Breast epithelium (tissue), 4 donors: ENCODE measurements at regions not wholly inside any gene's neighbourhood (a gene's known extent, or its start where the extent isn't known, plus 50 kb on each side); places are given as distances from the start of the nearest gene placed in this dataset.

Experiments used
- DNase-seq, 2 donors: peaks; one replicate each; pipeline ENCODE4 v3.0.0-alpha.2; 2019; ENCODE audit warnings: low spot score in 2 of 2
- H3K27ac ChIP-seq, 2 donors: fragments of 200-600 bp; sonication (generic) in 1 of 2; one replicate each; pipeline ENCODE4 v1.5.1; 2016 to 2019; ENCODE audit warnings: mild to moderate bottlenecking in 1 of 2
- H3K27me3 ChIP-seq, 2 donors: fragments of 200-600 bp; sonication (generic) in 1 of 2; one replicate each; pipeline versions ENCODE4 v1.5.1 to v1.6.0; 2017 to 2019; ENCODE audit warnings: control low read depth in 1 of 2, mild to moderate bottlenecking in 1 of 2
- H3K36me3 ChIP-seq: fragments of 200-600 bp; one replicate; pipeline ENCODE4 v1.5.1; 2019
- H3K4me1 ChIP-seq, 2 donors: fragments of 200-600 bp; sonication (generic); one replicate each; pipeline ENCODE4 v1.5.1; 2016 to 2019; ENCODE audit warnings: control low read depth in 1 of 2
- H3K4me3 ChIP-seq, 3 donors: fragments of 200-600 bp; sonication (generic); 1 replicate in 2 of 3; 2 replicates in 1 of 3; pipeline ENCODE4 v1.5.1; 2016 to 2019; ENCODE audit warnings: mild to moderate bottlenecking in 3 of 3, moderate library complexity in 2 of 3
- H3K9me3 ChIP-seq, 2 donors: fragments of 200-600 bp; sonication (generic) in 1 of 2; one replicate each; pipeline ENCODE4 v1.5.1; 2016 to 2019; ENCODE audit warnings: control low read depth in 1 of 2
- CTCF ChIP-seq, 3 donors: fragments of 450-650 bp; IDR thresholded peaks; one replicate each; pipeline ENCODE4 v1.5.1; 2016 to 2017; ENCODE audit warnings: antibody characterized with exemption in 3 of 3, mild to moderate bottlenecking in 3 of 3, moderate library complexity in 3 of 3
- POLR2A ChIP-seq: fragments of 450-650 bp; IDR thresholded peaks from one replicate; pipeline ENCODE4 v1.6.1; 2016; ENCODE audit warnings: antibody characterized with exemption, mild to moderate bottlenecking, moderate library complexity
- POLR2AphosphoS5 ChIP-seq, 3 donors: sonication (generic); formaldehyde crosslinking; IDR thresholded peaks; one replicate each; pipeline ENCODE4 v1.6.1; 2017; ENCODE audit warnings: antibody characterized with exemption in 3 of 3
- intact Hi-C: fragments of 100-400 bp; cut with DNase I; formaldehyde crosslinking; loops from one replicate; pipeline ENCODE4 v1.15.1; 2023; ENCODE audit warnings: low total_unique reads

GRCh38 chr7:73973091-73973490 lies 54.9 kb upstream of the ELN start:
- intact Hi-C loops: no loop called here
- Histone ChIP-seq H3K27ac (no peak overlapping the region), H3K4me1 (no peaks in the 10 kb centered on the region), H3K27me3 (no peaks in the 10 kb centered on the region), H3K4me3 (no peak overlapping the region), H3K36me3 (no peaks in the 10 kb centered on the region), H3K9me3 (no peaks in the 10 kb centered on the region)
- TF ChIP-seq CTCF (IDR thresholded peaks at IDR 0.05) (no peak), POLR2A (no peak), POLR2AphosphoS5 (IDR thresholded peaks at IDR 0.05) (no peak)
- DNase-seq: peak in 1 of 2 donors; percentile 16

- Histone ChIP-seq H3K4me3 (no peak overlapping the region), H3K9me3 (no peaks in the 10 kb centered on the region), H3K4me1 (no peaks in the 10 kb centered on the region), H3K27ac (no peak overlapping the region), H3K36me3 (no peaks in the 10 kb centered on the region), H3K27me3 (no peaks in the 10 kb centered on the region)
- intact Hi-C loops: no loop called here
- peak in 1 of 2 donors; percentile 30 for DNase-seq
- TF ChIP-seq POLR2AphosphoS5 (IDR thresholded peaks at IDR 0.05) (no peak), CTCF (IDR thresholded peaks at IDR 0.05) (no peak)
Observed at GRCh38 chr7:73974101-73974947, 53.6 kb upstream of the ELN start.

GRCh38 chr7:73974948-73975926 lies 52.7 kb upstream of the ELN start:
- H3K4me3 ChIP-seq: no peak overlapping the region
- no peaks in the 10 kb centered on the region for H3K27me3 ChIP-seq
- H3K27ac ChIP-seq: no peak overlapping the region
- no peaks in the 10 kb centered on the region for H3K36me3 ChIP-seq
- DNase-seq: peak in 1 of 2 donors; percentile 39
- TF ChIP-seq POLR2AphosphoS5 (IDR thresholded peaks at IDR 0.05) (no peak), POLR2A (no peak)
- no peaks in the 10 kb centered on the region for H3K4me1 ChIP-seq
- intact Hi-C loops: loop anchor here (1.0 kb wide), 1 partner anchor 10 kb away; no protein-coding TSS in a partner anchor
- H3K9me3 ChIP-seq: no peaks in the 10 kb centered on the region

GRCh38 chr7:73976761-73977618 lies 51.0 kb upstream of the ELN start:
- no peaks in the 10 kb centered on the region for H3K4me1 ChIP-seq
- no peaks in the 10 kb centered on the region for H3K36me3 ChIP-seq
- TF ChIP-seq CTCF (IDR thresholded peaks at IDR 0.05) (no peak), POLR2AphosphoS5 (IDR thresholded peaks at IDR 0.05) (no peak), POLR2A (no peak)
- no peak overlapping the region for H3K4me3 ChIP-seq
- DNase-seq: peak in 1 of 2 donors; percentile 42
- no peaks in the 10 kb centered on the region for H3K27me3 ChIP-seq
- no peak overlapping the region for H3K27ac ChIP-seq
- H3K9me3 ChIP-seq: no peaks in the 10 kb centered on the region
- intact Hi-C loops: no loop called here
